Naive thymus-derived CD4-positive, alpha-beta T cell (primary cell): ENCODE measurements at regions not wholly inside any gene's neighbourhood (a gene's known extent, or its start where the extent isn't known, plus 50 kb on each side); places are given as distances from the start of the nearest gene placed in this dataset.

Source experiments
- ATAC-seq: fragments of 150-1000 bp; cut with Tn5 transposase; 2 replicates; pipeline ENCODE4 v1.10.0; 2021; ENCODE audit warnings: mild to moderate bottlenecking, moderate library complexity
- CTCF ChIA-PET: fragments of 350-600 bp; sonication (Branson Sonifier 250); formaldehyde crosslinking; loops from one replicate; lab custom pipeline; 2021; ENCODE audit warnings: antibody characterized with exemption; lab: Charles Lee
- POLR2A ChIA-PET: fragments of 350-600 bp; sonication (Branson Sonifier 250); formaldehyde crosslinking; loops from one replicate; lab custom pipeline; 2021; ENCODE audit warnings: antibody characterized with exemption, inconsistent platforms; lab: Charles Lee
- DNase-seq, 9 donors: peaks; one replicate each; pipeline versions ENCODE4 v3.0.0 to v3.0.0-alpha.2; 2020 to 2022; ENCODE audit warnings: mixed read lengths in 1 of 9
- H3K27ac ChIP-seq: one replicate; pipeline ENCODE4 v1.7.0; 2013; ENCODE audit warnings: mild to moderate bottlenecking, low read depth, low read length, moderate library complexity
- H3K27me3 ChIP-seq, 2 donors: one replicate each; pipeline ENCODE4 v1.7.0; 2013; ENCODE audit warnings: low read length in 2 of 2, mild to moderate bottlenecking in 2 of 2, moderate library complexity in 2 of 2; ENCODE audit not compliant: control insufficient read depth in 2 of 2, insufficient read depth in 2 of 2
- H3K36me3 ChIP-seq, 3 experiments: 1 replicate in 2 of 3; 2 replicates in 1 of 3; pipeline ENCODE4 v1.7.0; 2013; ENCODE audit warnings: low read length in 3 of 3, mild to moderate bottlenecking in 3 of 3, moderate library complexity in 1 of 3; ENCODE audit not compliant: insufficient read depth in 3 of 3, control insufficient read depth in 2 of 3
- H3K4me1 ChIP-seq, 2 donors: one replicate each; pipeline ENCODE4 v1.7.0; 2013; ENCODE audit warnings: low read length in 2 of 2, mild to moderate bottlenecking in 2 of 2, moderate library complexity in 1 of 2; ENCODE audit not compliant: control insufficient read depth in 2 of 2, insufficient read depth in 2 of 2
- H3K4me3 ChIP-seq: 2 replicates; pipeline ENCODE4 v1.7.0; 2013; ENCODE audit warnings: mild to moderate bottlenecking, low read length
- H3K9me3 ChIP-seq, 3 experiments: 1 replicate in 2 of 3; 2 replicates in 1 of 3; pipeline ENCODE4 v1.7.0; 2013; ENCODE audit warnings: low read length in 3 of 3; ENCODE audit not compliant: control insufficient read depth in 2 of 3
- H3K27ac Mint-ChIP-seq, 9 donors: one replicate each; pipeline ENCODE4 v1.8.0; 2020 to 2022; ENCODE audit warnings: mixed read lengths in 9 of 9, mild to moderate bottlenecking in 8 of 9, moderate library complexity in 5 of 9, inconsistent platforms in 2 of 9
- H3K27me3 Mint-ChIP-seq, 5 donors: one replicate each; pipeline ENCODE4 v1.8.0; 2021 to 2022; ENCODE audit warnings: mixed read lengths in 5 of 5, mild to moderate bottlenecking in 1 of 5
- H3K36me3 Mint-ChIP-seq, 5 donors: one replicate each; pipeline ENCODE4 v1.8.0; 2020 to 2022; ENCODE audit warnings: mixed read lengths in 5 of 5, mild to moderate bottlenecking in 3 of 5, inconsistent platforms in 1 of 5
- H3K4me1 Mint-ChIP-seq, 7 donors: one replicate each; pipeline ENCODE4 v1.8.0; 2020 to 2022; ENCODE audit warnings: mixed read lengths in 7 of 7, mild to moderate bottlenecking in 3 of 7, inconsistent platforms in 1 of 7
- H3K4me3 Mint-ChIP-seq, 10 donors: one replicate each; pipeline ENCODE4 v1.8.0; 2020 to 2022; ENCODE audit warnings: mild to moderate bottlenecking in 10 of 10, mixed read lengths in 10 of 10, moderate library complexity in 6 of 10, inconsistent platforms in 2 of 10
- H3K9me3 Mint-ChIP-seq, 11 donors: one replicate each; pipeline ENCODE4 v1.8.0; 2020 to 2022; ENCODE audit warnings: mixed read lengths in 11 of 11, mild to moderate bottlenecking in 4 of 11, inconsistent platforms in 1 of 11, moderate library complexity in 1 of 11
- intact Hi-C, 2 donors: fragments of 100-400 bp; cut with micrococcal nuclease; formaldehyde crosslinking; loops; one replicate each; pipeline ENCODE4 v1.15.1; 2023

DNA sequence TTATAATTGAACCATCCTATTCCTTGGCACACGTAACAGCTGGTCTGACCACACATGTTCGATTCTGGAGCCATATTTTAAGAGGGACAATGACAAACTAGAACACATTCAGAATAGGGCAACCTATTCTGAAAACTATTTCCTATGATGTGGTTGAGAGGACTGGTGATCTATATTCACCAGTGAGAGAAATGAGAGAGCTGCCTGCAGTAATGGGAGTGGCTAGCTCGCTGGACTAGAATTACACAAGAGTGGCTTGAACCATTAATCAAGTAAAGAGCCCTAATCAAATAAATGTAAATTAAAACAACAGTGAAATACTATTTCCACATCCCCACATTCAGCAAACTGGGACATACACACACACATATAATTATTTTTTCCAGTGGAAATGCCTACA lies 55.3 kb upstream of the LY86 start:
- Mint-ChIP-seq H3K36me3 (no peaks in the 10 kb centered on the region), H3K9me3 (no peaks in the 10 kb centered on the region), H3K4me1 (peaks cover 0 to 4% (median 1%) of the 10 kb centered on the region in 7 donors), H3K27ac (no peak overlapping the region), H3K27me3 (peaks cover 6 to 58% (median 17%) of the 10 kb centered on the region in 5 donors), H3K4me3 (no peak overlapping the region)
- POLR2A ChIA-PET = interaction anchor here (0.6 kb wide), 1 partner anchor 17 kb away, joined by 4 read pairs; no protein-coding TSS in a partner anchor
- Histone ChIP-seq H3K36me3 (no peaks in the 10 kb centered on the region), H3K9me3 (no peaks in the 10 kb centered on the region), H3K4me3 (no peak overlapping the region), H3K4me1 (no peaks in the 10 kb centered on the region), H3K27me3 (no peaks in the 10 kb centered on the region), H3K27ac (no peak overlapping the region)
- ATAC-seq (no peak), DNase-seq (no peak)
- intact Hi-C loops = no loop called here
- CTCF ChIA-PET = no interaction called here

DNA sequence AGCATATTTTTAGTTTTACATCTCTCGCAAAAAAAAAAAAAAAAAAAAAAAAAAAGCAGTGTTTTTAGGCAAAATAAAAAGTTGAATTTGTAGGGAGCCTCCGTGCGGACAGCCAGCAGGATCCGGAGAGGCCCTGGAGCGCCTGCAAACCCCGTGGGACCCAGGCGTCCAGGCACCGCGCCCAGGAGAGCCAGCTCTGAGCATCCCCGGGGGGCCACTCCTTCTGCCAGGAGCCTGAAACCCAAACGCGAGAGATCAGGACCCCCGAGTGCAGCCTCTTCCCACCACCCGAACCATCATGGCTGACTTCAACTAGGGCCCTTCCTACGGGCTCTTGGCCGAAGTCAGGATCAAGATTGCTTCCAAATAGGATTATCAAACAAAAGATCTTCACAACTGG lies 54.1 kb upstream of the LY86 start:
- H3K27me3 Mint-ChIP-seq = peaks cover 6 to 59% (median 19%) of the 10 kb centered on the region in 5 donors
- ATAC-seq = no peak

DNA sequence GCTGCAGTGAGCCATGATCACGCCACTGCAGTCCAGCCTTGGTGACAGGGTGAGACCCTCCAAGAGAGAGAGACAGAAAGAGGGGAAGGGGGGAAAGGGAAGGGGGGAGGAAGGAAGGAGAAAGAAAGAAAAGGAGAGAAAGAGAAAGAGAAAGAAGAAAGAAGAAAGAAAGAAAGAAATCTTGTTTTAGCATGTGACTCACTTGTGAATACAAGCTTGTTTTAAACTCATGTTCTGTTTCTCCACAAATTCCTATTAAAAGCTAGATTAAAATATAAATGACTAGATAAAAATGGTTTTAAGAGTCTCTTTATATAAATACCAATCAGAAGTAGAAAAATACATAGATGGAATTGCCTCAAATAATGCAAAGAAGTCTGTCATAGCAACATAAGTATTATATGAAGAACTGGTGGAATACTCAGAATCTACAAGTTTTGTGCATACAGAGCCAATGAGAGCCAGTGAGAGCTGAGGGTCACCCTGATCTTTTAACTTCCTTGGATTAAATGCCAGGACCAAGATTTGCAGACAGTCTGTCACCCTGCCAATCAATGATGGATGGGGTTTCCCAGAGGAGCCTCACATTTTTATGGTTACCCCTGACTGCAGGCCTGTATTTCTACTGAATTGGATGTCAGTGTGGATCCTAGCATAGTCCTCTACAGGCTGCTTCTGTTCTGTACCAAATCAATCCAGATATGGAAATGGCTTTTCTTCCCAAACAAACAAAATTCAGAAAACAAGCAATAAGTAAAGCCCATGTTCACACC lies 50.8 kb upstream of the LY86 start:
- H3K27me3 ChIP-seq = no peaks in the 10 kb centered on the region
- Mint-ChIP-seq H3K27me3 (peaks cover 17 to 67% (median 28%) of the 10 kb centered on the region in 5 donors), H3K4me3 (no peak overlapping the region), H3K4me1 (peaks cover 0 to 8% (median 5%) of the 10 kb centered on the region in 7 donors), H3K9me3 (peaks cover 0 to 1% (median 0%) of the 10 kb centered on the region in 11 donors), H3K36me3 (no peaks in the 10 kb centered on the region), H3K27ac (no peak overlapping the region)
- CTCF ChIA-PET = interaction anchor here (1.0 kb wide), 1 partner anchor 10 kb away, joined by 4 read pairs; no protein-coding TSS in a partner anchor
- no peak for ATAC-seq
- no peaks in the 10 kb centered on the region for H3K9me3 ChIP-seq
- POLR2A ChIA-PET = no interaction called here
- DNase-seq = no peak
- H3K4me1 ChIP-seq = no peaks in the 10 kb centered on the region
- intact Hi-C loops = no loop called here
- H3K4me3 ChIP-seq = no peak overlapping the region
- no peaks in the 10 kb centered on the region for H3K36me3 ChIP-seq
- no peak overlapping the region for H3K27ac ChIP-seq

More for the DNA sequence above, 54.1 kb upstream of the LY86 start:
- H3K4me3 ChIP-seq = no peak overlapping the region
- H3K27ac Mint-ChIP-seq = no peak overlapping the region
- H3K27ac ChIP-seq = no peak overlapping the region
- ChIA-PET POLR2A (no interaction called here), CTCF (interaction anchor here (1.4 kb wide), 1 partner anchor 13 kb away, joined by 4 read pairs; no protein-coding TSS in a partner anchor)
- intact Hi-C loops = no loop called here
- DNase-seq = no peak
- H3K4me3 Mint-ChIP-seq = no peak overlapping the region
- H3K4me1 ChIP-seq = no peaks in the 10 kb centered on the region
- no peaks in the 10 kb centered on the region for H3K27me3 ChIP-seq
- no peaks in the 10 kb centered on the region for H3K36me3 Mint-ChIP-seq
- H3K9me3 Mint-ChIP-seq = no peaks in the 10 kb centered on the region
- H3K36me3 ChIP-seq = no peaks in the 10 kb centered on the region
- H3K4me1 Mint-ChIP-seq = peaks cover 0 to 8% (median 5%) of the 10 kb centered on the region in 7 donors
- no peaks in the 10 kb centered on the region for H3K9me3 ChIP-seq

DNA sequence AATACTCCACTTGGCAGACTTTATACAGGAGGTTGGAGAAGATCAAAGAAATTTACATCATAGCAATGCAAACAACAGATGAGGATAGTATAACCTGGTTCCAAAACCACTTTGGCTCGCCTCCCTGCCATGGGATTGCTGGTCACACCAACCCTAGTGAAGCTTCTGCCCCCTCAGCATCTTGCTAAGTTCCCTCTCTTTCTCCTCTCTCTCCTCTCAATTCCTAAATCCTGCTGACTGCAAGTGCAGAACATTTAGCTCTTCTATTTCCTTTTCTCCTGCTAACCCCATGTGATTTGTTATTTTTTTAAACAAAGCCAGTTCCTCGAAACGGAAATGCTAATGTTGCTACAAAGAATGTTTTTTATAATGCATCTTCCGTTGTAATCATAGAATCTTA lies 50.3 kb upstream of the LY86 start:
- Mint-ChIP-seq H3K27ac (no peak overlapping the region), H3K27me3 (peaks cover 23 to 67% (median 32%) of the 10 kb centered on the region in 5 donors)
- no peak for DNase-seq

More for the DNA sequence above, 50.3 kb upstream of the LY86 start:
- Histone ChIP-seq H3K36me3 (no peaks in the 10 kb centered on the region), H3K27me3 (no peaks in the 10 kb centered on the region), H3K27ac (no peak overlapping the region), H3K4me3 (no peak overlapping the region), H3K4me1 (no peaks in the 10 kb centered on the region), H3K9me3 (no peaks in the 10 kb centered on the region)
- peaks cover 0 to 5% (median 3%) of the 10 kb centered on the region in 5 donors for H3K36me3 Mint-ChIP-seq
- peaks cover 0 to 4% (median 0%) of the 10 kb centered on the region in 11 donors for H3K9me3 Mint-ChIP-seq
- no peak for ATAC-seq
- intact Hi-C loops = no loop called here
- no peak overlapping the region for H3K4me3 Mint-ChIP-seq
- POLR2A ChIA-PET = no interaction called here
- H3K4me1 Mint-ChIP-seq = peaks cover 0 to 8% (median 5%) of the 10 kb centered on the region in 7 donors
- CTCF ChIA-PET = interaction anchor here (1.0 kb wide), 1 partner anchor 9 kb away, joined by 4 read pairs; no protein-coding TSS in a partner anchor
